Kidney (tissue), 13 donors: ENCODE measurements at regions not wholly inside any gene's neighbourhood (a gene's known extent, or its start where the extent isn't known, plus 50 kb on each side); places are given as distances from the start of the nearest gene placed in this dataset.

Experiments
- DNase-seq, 5 donors: peaks; one replicate each; pipeline ENCODE4 v3.0.0-alpha.2; 2013 to 2020
- FAIRE-seq: peaks from 2 replicates; lab custom pipeline; 2012; peaks lifted over from hg19 to GRCh38; lab: Jason Lieb, UNC
- H3K27ac ChIP-seq, 2 donors: one replicate each; pipeline ENCODE4 v1.7.0; 2013; ENCODE audit warnings: low read depth in 2 of 2, low read length in 2 of 2, inconsistent platforms in 1 of 2
- H3K27me3 ChIP-seq: one replicate; pipeline ENCODE4 v1.7.1; 2013; ENCODE audit warnings: low read length, inconsistent platforms; ENCODE audit not compliant: control insufficient read depth, insufficient read depth
- H3K36me3 ChIP-seq, 3 donors: one replicate each; pipeline versions ENCODE4 v1.7.0 to v1.7.1; 2013; ENCODE audit warnings: low read length in 3 of 3, control low read depth in 1 of 3, inconsistent platforms in 1 of 3; ENCODE audit not compliant: insufficient read depth in 3 of 3, control insufficient read depth in 2 of 3
- H3K4me1 ChIP-seq, 3 donors: one replicate each; pipeline versions ENCODE4 v1.7.0 to v1.7.1; 2013; ENCODE audit warnings: low read length in 3 of 3, inconsistent platforms in 1 of 3, low read depth in 1 of 3; ENCODE audit not compliant: control insufficient read depth in 2 of 3, insufficient read depth in 2 of 3
- H3K4me3 ChIP-seq, 3 donors: one replicate each; pipeline versions ENCODE4 v1.7.0 to v1.8.1; 2013; ENCODE audit warnings: low read length in 3 of 3, control low read depth in 1 of 3, inconsistent platforms in 1 of 3
- H3K9ac ChIP-seq, 3 donors: one replicate each; pipeline versions ENCODE4 v1.7.0 to v1.7.1; 2013; ENCODE audit warnings: low read length in 3 of 3, control low read depth in 1 of 3, inconsistent platforms in 1 of 3
- H3K9me3 ChIP-seq, 3 donors: one replicate each; pipeline versions ENCODE4 v1.7.0 to v1.7.1; 2013; ENCODE audit warnings: low read length in 3 of 3, control low read depth in 1 of 3, inconsistent platforms in 1 of 3; ENCODE audit not compliant: control insufficient read depth in 2 of 3, insufficient read depth in 1 of 3
- CTCF ChIP-seq: IDR thresholded peaks from 3 replicates; pipeline ENCODE4 v1.5.1; 2012; ENCODE audit warnings: mild to moderate bottlenecking, moderate library complexity, borderline replicate concordance; ENCODE audit not compliant: insufficient read depth; ENCODE audit errors: extremely low read depth
- intact Hi-C: fragments of 100-400 bp; cut with DNase I; formaldehyde crosslinking; loops from one replicate; pipeline ENCODE4 v1.11.1; 2022
- donor health status: control.
- donor health status: control.
- donor health status: control.
- donor health status: control.
- donor health status: control.
- donor health status: DM: yes; HTN: yes; CAD: no.
- donor health status: Normal renal cell carcinoma (clear cell type).

GRCh38 chr16:86337138-86337537 is 173.2 kb upstream of the FOXF1 start:
- DNase-seq = no peak
- intact Hi-C loops = loop anchor here (10.0 kb wide), 1 partner anchor 168 kb away; no protein-coding TSS in a partner anchor
- peaks cover 15% of the 10 kb centered on the region for H3K27me3 ChIP-seq

GRCh38 chr16:86337581-86338402 is 172.5 kb upstream of the FOXF1 start:
- intact Hi-C loops = loop anchor here (10.0 kb wide), 1 partner anchor 167 kb away; no protein-coding TSS in a partner anchor
- FAIRE-seq (no peak), DNase-seq (no peak)
- no peaks in the 10 kb centered on the region for H3K4me1 ChIP-seq
- H3K27ac ChIP-seq = no peak overlapping the region
- H3K9ac ChIP-seq = no peak overlapping the region
- no peaks in the 10 kb centered on the region for H3K9me3 ChIP-seq
- peaks cover 21% of the 10 kb centered on the region for H3K27me3 ChIP-seq
- no peak for TF ChIP-seq CTCF
- H3K4me3 ChIP-seq = no peak overlapping the region
- no peaks in the 10 kb centered on the region for H3K36me3 ChIP-seq

More at GRCh38 chr16:86337138-86337537, 173.2 kb upstream of the FOXF1 start:
- Histone ChIP-seq H3K9ac (no peak overlapping the region), H3K9me3 (no peaks in the 10 kb centered on the region), H3K4me3 (no peak overlapping the region), H3K36me3 (no peaks in the 10 kb centered on the region), H3K4me1 (no peaks in the 10 kb centered on the region), H3K27ac (no peak overlapping the region)
- FAIRE-seq = no peak
- TF ChIP-seq CTCF = no peak

DNA sequence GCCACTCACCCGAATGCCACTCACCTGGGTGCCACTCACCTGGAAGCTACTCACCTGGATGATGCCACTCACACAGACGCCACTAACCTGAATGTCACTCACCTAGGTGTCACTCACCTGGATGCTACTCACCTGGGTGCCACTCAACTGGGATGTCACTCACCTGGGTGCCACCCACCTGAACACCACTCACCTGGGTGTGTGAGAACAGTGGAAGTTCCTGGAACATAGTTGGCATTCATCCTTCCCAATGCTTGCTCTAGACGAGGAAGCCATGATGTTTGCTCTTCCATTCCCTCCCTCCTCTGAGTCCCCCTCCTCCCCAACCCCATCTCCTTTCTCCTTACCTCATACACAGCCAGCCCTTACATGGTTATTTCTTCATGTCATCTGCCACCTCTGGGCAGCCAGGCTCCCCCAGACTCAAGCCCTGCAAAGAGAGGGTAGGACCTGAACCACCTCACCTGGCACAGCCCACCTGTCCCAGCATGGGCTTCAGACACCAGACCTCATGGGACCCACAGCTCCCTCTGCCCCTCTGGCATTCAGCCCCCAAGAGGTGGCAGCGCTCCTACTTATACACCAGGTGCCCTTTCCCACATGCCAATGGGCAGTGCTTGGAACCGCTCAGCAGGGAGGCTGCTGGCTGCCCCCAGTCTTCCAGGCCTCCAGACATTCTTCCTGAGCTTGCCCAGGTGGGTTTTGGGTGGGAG is 171.8 kb upstream of the FOXF1 start:
- peaks cover 23% of the 10 kb centered on the region for H3K27me3 ChIP-seq
- DNase-seq = no peak
- no peak overlapping the region for H3K9ac ChIP-seq
- no peak overlapping the region for H3K4me3 ChIP-seq
- H3K27ac ChIP-seq = no peak overlapping the region
- H3K9me3 ChIP-seq = no peaks in the 10 kb centered on the region
- no peaks in the 10 kb centered on the region for H3K4me1 ChIP-seq
- intact Hi-C loops = loop anchor here (10.0 kb wide), 1 partner anchor 166 kb away; no protein-coding TSS in a partner anchor
- H3K36me3 ChIP-seq = no peaks in the 10 kb centered on the region
- no peak for FAIRE-seq
- no peak for TF ChIP-seq CTCF
